ENCODE measurements at regions not wholly inside any gene's neighbourhood (a gene's known extent, or its start where the extent isn't known, plus 50 kb on each side); places are given as distances from the start of the nearest gene placed in this dataset.

- TF ChIP-seq CTCF (conservative IDR thresholded peaks at IDR 0.05 in 1 of 2, IDR thresholded peaks at IDR 0.05 in 1 of 2; ENCODE audit: low read depth in 1 of 2, low read length in 2 of 2) (peak; percentile 22 to 60), EZH2 (IDR thresholded peaks at IDR 0.05; ENCODE audit: low read length, missing control alignments) (no peak)
These were observed 175.9 kb upstream of the TRPC4 start for GRCh38 chr13:38045278-38046048.

Measured in fibroblast of lung (primary cell).